Endothelial cell of umbilical vein (primary cell): ENCODE measurements at regions not wholly inside any gene's neighbourhood (a gene's known extent, or its start where the extent isn't known, plus 50 kb on each side); places are given as distances from the start of the nearest gene placed in this dataset.

ENCODE experiments used
- BruUV-seq: library from RNA; stranded (reverse); fragments of 400-500 nt; replicated peaks from 2 replicates; lab custom pipeline; 2021; lab: Mats Ljungman, UMichigan
- CTCF ChIA-PET: fragments of 300-600, 350-600 bp; sonication (Branson Sonifier 250); formaldehyde crosslinking; loops from one replicate; lab custom pipeline; 2021; ENCODE audit warnings: antibody characterized with exemption, inconsistent platforms; lab: Charles Lee
- POLR2A ChIA-PET: fragments of 300-600, 350-600 bp; sonication (Branson Sonifier 250); formaldehyde crosslinking; loops from one replicate; lab custom pipeline; 2021; ENCODE audit warnings: antibody characterized with exemption, inconsistent platforms; lab: Charles Lee
- DNase-seq: peaks from one replicate; pipeline ENCODE4 v3.0.0-alpha.2; 2011; ENCODE audit warnings: low read depth, low spot score
- FAIRE-seq: peaks from 2 replicates; lab custom pipeline; 2011; peaks lifted over from hg19 to GRCh38; lab: Jason Lieb, UNC
- H2AFZ ChIP-seq: 2 replicates; pipeline ENCODE4 v1.6.0; 2012; ENCODE audit warnings: low read depth, low read length, control low read depth, inconsistent platforms
- H3K27ac ChIP-seq: 2 replicates; pipeline ENCODE4 v1.5.1; 2011; ENCODE audit warnings: low read depth, mild to moderate bottlenecking, control low read depth, low read length, moderate library complexity; ENCODE audit not compliant: insufficient read depth
- H3K27me3 ChIP-seq, 2 experiments: 2 replicates each; pipeline versions ENCODE4 v1.6.0 to v1.6.1; 2011; ENCODE audit warnings: low read length in 2 of 2, mixed read lengths in 1 of 2; ENCODE audit not compliant: control insufficient read depth in 2 of 2, insufficient read depth in 2 of 2
- H3K36me3 ChIP-seq, 2 experiments: 2 replicates in 1 of 2; 3 replicates in 1 of 2; pipeline ENCODE4 v1.5.1; 2011; ENCODE audit warnings: low read length in 2 of 2, mild to moderate bottlenecking in 1 of 2, moderate library complexity in 1 of 2; ENCODE audit not compliant: control insufficient read depth in 2 of 2, insufficient read depth in 2 of 2; ENCODE audit errors: extremely low read depth in 1 of 2
- H3K4me1 ChIP-seq: 3 replicates; pipeline ENCODE4 v1.5.1; 2011; ENCODE audit warnings: mild to moderate bottlenecking, low read length; ENCODE audit not compliant: control insufficient read depth, insufficient read depth; ENCODE audit errors: extremely low read depth
- H3K4me2 ChIP-seq: 2 replicates; pipeline ENCODE4 v1.6.1; 2011; ENCODE audit warnings: low read length, control low read depth, mixed read lengths; ENCODE audit not compliant: insufficient read depth
- H3K4me3 ChIP-seq, 3 experiments: fragments of 200-600 bp in 1 of 3; sonication (generic), shearing (Covaris generic) in 1 of 3; replicated peaks in 1 of 3; 2 replicates each; pipeline ENCODE4 v1.5.1; 2011 to 2016; ENCODE audit warnings: control low read depth in 3 of 3, low read length in 3 of 3, mild to moderate bottlenecking in 2 of 3, inconsistent platforms in 1 of 3, low read depth in 1 of 3, moderate library complexity in 1 of 3; ENCODE audit not compliant: insufficient read depth in 1 of 3
- H3K79me2 ChIP-seq: 2 replicates; pipeline ENCODE4 v1.6.0; 2012; ENCODE audit warnings: low read length, inconsistent platforms; ENCODE audit not compliant: control insufficient read depth, insufficient read depth
- H3K9ac ChIP-seq: replicated peaks from 2 replicates; pipeline ENCODE3; 2011; ENCODE audit warnings: low read length, control low read depth; ENCODE audit not compliant: insufficient read depth; ENCODE audit errors: extremely low read depth
- H3K9me1 ChIP-seq: replicated peaks from 3 replicates; pipeline ENCODE4 v1.6.0; 2011; ENCODE audit warnings: mild to moderate bottlenecking, low read length; ENCODE audit not compliant: control insufficient read depth, insufficient read depth; ENCODE audit errors: extremely low read depth
- H3K9me3 ChIP-seq: replicated peaks from 2 replicates; pipeline ENCODE4 v1.5.1; 2012; ENCODE audit warnings: low read length, inconsistent platforms; ENCODE audit not compliant: control insufficient read depth, insufficient read depth
- H4K20me1 ChIP-seq: replicated peaks from 2 replicates; pipeline ENCODE3; 2011; ENCODE audit warnings: mild to moderate bottlenecking, low read length; ENCODE audit not compliant: control insufficient read depth, insufficient read depth; ENCODE audit errors: extremely low read depth
- EZH2 ChIP-seq: IDR thresholded peaks from 2 replicates; pipeline ENCODE4 v1.6.1; 2012; ENCODE audit warnings: borderline replicate concordance, low read depth, mild to moderate bottlenecking, moderate library complexity, low read length, inconsistent platforms; ENCODE audit not compliant: severe bottlenecking
- FOS ChIP-seq: IDR thresholded peaks from 2 replicates; pipeline ENCODE4 v1.6.1; 2011; ENCODE audit warnings: mild to moderate bottlenecking, low read length, moderate library complexity, borderline replicate concordance; ENCODE audit not compliant: insufficient read depth
- GATA2 ChIP-seq: IDR thresholded peaks from 2 replicates; pipeline ENCODE4 v1.7.0; 2011; ENCODE audit warnings: low read depth, mild to moderate bottlenecking, moderate library complexity, mixed read lengths, low read length; ENCODE audit not compliant: insufficient read length, insufficient read depth
- POLR2A ChIP-seq: IDR thresholded peaks from 2 replicates; pipeline ENCODE4 v1.6.1; 2012; ENCODE audit warnings: low read depth, mild to moderate bottlenecking, control low read depth, low read length
- POLR2AphosphoS5 ChIP-seq: IDR thresholded peaks from 2 replicates; pipeline ENCODE4 v1.6.1; 2012; ENCODE audit warnings: low read depth, mild to moderate bottlenecking, control low read depth, low read length, moderate library complexity; ENCODE audit not compliant: insufficient read depth
- dilution Hi-C: fragments of 300-500 bp; cut with MboI; formaldehyde crosslinking; loops from one replicate; pipeline ENCODE4 v1.15.0; 2019; ENCODE audit warnings: low sequenced_read_pairs; ENCODE audit not compliant: extremely low pct_ligation_motif_present
- intact Hi-C: fragments of 100-400 bp; cut with micrococcal nuclease; formaldehyde crosslinking; loops from one replicate; pipeline ENCODE4 v1.10.0; 2022
- TF ChIP-seq, protein P1 (sequence below), 2 donors: IDR thresholded peaks; 1 replicate in 1 of 2; 2 replicates in 1 of 2; pipeline ENCODE4 v1.5.1; 2011; ENCODE audit warnings: low read length in 2 of 2, mild to moderate bottlenecking in 2 of 2, moderate library complexity in 2 of 2, control low read depth in 1 of 2, inconsistent platforms in 1 of 2, low read depth in 1 of 2; ENCODE audit not compliant: insufficient read depth in 1 of 2; ENCODE audit errors: extremely low read depth in 1 of 2

GRCh38 chr1:93798291-93798690, 80.7 kb downstream of the DNTTIP2 start:
- intact Hi-C loops (no loop called here), dilution Hi-C loops (no loop called here)
- BruUV-seq = no TSS peak
- no peaks in the 10 kb centered on the region for H3K36me3 ChIP-seq
- FAIRE-seq = no peak
- ChIA-PET CTCF (interaction anchor here (1.0 to 3.5 kb wide), 10 partner anchors 11 to 169 kb away, joined by 3 to 20 read pairs (median 4); partner anchors contain the start of gene BCAR3), POLR2A (interaction anchor here (0.8 kb wide), 1 partner anchor 48 kb away, joined by 3 read pairs; no protein-coding TSS in a partner anchor)
- TF ChIP-seq, protein P1, sequence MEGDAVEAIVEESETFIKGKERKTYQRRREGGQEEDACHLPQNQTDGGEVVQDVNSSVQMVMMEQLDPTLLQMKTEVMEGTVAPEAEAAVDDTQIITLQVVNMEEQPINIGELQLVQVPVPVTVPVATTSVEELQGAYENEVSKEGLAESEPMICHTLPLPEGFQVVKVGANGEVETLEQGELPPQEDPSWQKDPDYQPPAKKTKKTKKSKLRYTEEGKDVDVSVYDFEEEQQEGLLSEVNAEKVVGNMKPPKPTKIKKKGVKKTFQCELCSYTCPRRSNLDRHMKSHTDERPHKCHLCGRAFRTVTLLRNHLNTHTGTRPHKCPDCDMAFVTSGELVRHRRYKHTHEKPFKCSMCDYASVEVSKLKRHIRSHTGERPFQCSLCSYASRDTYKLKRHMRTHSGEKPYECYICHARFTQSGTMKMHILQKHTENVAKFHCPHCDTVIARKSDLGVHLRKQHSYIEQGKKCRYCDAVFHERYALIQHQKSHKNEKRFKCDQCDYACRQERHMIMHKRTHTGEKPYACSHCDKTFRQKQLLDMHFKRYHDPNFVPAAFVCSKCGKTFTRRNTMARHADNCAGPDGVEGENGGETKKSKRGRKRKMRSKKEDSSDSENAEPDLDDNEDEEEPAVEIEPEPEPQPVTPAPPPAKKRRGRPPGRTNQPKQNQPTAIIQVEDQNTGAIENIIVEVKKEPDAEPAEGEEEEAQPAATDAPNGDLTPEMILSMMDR (IDR thresholded peaks at IDR 0.05; ENCODE audit: extremely low read depth in 1 of 2, insufficient read depth in 1 of 2, low read depth in 1 of 2, low read length in 2 of 2) = no peak
- no peak for TF ChIP-seq POLR2A
- peak; percentile 20 for TF ChIP-seq POLR2AphosphoS5
- no peaks in the 10 kb centered on the region for H3K79me2 ChIP-seq
- DNase-seq = peak; percentile 82
- peak overlapping the region; percentile 69 for H3K4me2 ChIP-seq
- H3K27ac ChIP-seq = peak overlapping the region; percentile 76
- H3K4me3 ChIP-seq = no peak overlapping the region
- H3K27me3 ChIP-seq = no peaks in the 10 kb centered on the region
- H4K20me1 ChIP-seq = no peaks in the 10 kb centered on the region
- peak overlapping the region; percentile 34 for H3K9ac ChIP-seq
- no peaks in the 10 kb centered on the region for H3K9me1 ChIP-seq
- peak overlapping the region; percentile 62 for H2AFZ ChIP-seq
- H3K4me1 ChIP-seq = peaks cover 30% of the 10 kb centered on the region
- H3K9me3 ChIP-seq = no peaks in the 10 kb centered on the region

- DNase-seq = no peak
- Histone ChIP-seq H3K27me3 (no peaks in the 10 kb centered on the region), H3K27ac (no peak overlapping the region), H3K9ac (no peak overlapping the region), H3K4me1 (peaks cover 10% of the 10 kb centered on the region), H3K9me1 (peaks cover 2% of the 10 kb centered on the region), H3K36me3 (no peaks in the 10 kb centered on the region), H3K4me2 (no peak overlapping the region), H2AFZ (no peak overlapping the region), H3K4me3 (no peak overlapping the region), H4K20me1 (no peaks in the 10 kb centered on the region), H3K79me2 (no peaks in the 10 kb centered on the region), H3K9me3 (no peaks in the 10 kb centered on the region)
- FAIRE-seq = no peak
- POLR2A ChIA-PET = no interaction called here
- CTCF ChIA-PET = interaction anchor here (0.9 kb wide), 1 partner anchor 14 kb away, joined by 3 read pairs; no protein-coding TSS in a partner anchor
- BruUV-seq = no TSS peak
- TF ChIP-seq FOS (no peak), EZH2 (no peak), GATA2 (no peak)
- dilution Hi-C loops = no loop called here
- intact Hi-C loops = no loop called here
Observed at GRCh38 chr1:93784538-93784937, 94.5 kb downstream of the DNTTIP2 start.
